Coronary artery (tissue), 2 donors: ENCODE measurements at regions not wholly inside any gene's neighbourhood (a gene's known extent, or its start where the extent isn't known, plus 50 kb on each side); places are given as distances from the start of the nearest gene placed in this dataset.

Source experiments
- DNase-seq: peaks from one replicate; pipeline ENCODE4 v3.0.0-alpha.2; 2017; ENCODE audit warnings: low spot score
- H3K27ac ChIP-seq, 2 donors: fragments of 200-600 bp; sonication (generic); one replicate each; pipeline ENCODE4 v1.5.1; 2016 to 2019
- H3K4me3 ChIP-seq: fragments of 200-600 bp; sonication (generic); 2 replicates; pipeline ENCODE4 v1.5.1; 2016; ENCODE audit warnings: mild to moderate bottlenecking, moderate library complexity
- TF ChIP-seq, protein P1 (sequence below): fragments of 200-600 bp; sonication (generic); IDR thresholded peaks from one replicate; pipeline ENCODE4 v1.5.1; 2019; ENCODE audit warnings: antibody characterized with exemption

- TF ChIP-seq, protein P1, sequence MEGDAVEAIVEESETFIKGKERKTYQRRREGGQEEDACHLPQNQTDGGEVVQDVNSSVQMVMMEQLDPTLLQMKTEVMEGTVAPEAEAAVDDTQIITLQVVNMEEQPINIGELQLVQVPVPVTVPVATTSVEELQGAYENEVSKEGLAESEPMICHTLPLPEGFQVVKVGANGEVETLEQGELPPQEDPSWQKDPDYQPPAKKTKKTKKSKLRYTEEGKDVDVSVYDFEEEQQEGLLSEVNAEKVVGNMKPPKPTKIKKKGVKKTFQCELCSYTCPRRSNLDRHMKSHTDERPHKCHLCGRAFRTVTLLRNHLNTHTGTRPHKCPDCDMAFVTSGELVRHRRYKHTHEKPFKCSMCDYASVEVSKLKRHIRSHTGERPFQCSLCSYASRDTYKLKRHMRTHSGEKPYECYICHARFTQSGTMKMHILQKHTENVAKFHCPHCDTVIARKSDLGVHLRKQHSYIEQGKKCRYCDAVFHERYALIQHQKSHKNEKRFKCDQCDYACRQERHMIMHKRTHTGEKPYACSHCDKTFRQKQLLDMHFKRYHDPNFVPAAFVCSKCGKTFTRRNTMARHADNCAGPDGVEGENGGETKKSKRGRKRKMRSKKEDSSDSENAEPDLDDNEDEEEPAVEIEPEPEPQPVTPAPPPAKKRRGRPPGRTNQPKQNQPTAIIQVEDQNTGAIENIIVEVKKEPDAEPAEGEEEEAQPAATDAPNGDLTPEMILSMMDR = no peak
- DNase-seq = no peak
Measured at GRCh38 chr1:87993051-87993450, 664.4 kb downstream of the LMO4 start.

GRCh38 chr1:87999852-88000251 lies 671.2 kb downstream of the LMO4 start:
- DNase-seq = no peak
- no peak overlapping the region for H3K4me3 ChIP-seq
- no peak overlapping the region for H3K27ac ChIP-seq
- TF ChIP-seq, protein P1 = no peak

More at GRCh38 chr1:87993051-87993450, 664.4 kb downstream of the LMO4 start:
- Histone ChIP-seq H3K4me3 (no peak overlapping the region), H3K27ac (no peak overlapping the region)

DNA sequence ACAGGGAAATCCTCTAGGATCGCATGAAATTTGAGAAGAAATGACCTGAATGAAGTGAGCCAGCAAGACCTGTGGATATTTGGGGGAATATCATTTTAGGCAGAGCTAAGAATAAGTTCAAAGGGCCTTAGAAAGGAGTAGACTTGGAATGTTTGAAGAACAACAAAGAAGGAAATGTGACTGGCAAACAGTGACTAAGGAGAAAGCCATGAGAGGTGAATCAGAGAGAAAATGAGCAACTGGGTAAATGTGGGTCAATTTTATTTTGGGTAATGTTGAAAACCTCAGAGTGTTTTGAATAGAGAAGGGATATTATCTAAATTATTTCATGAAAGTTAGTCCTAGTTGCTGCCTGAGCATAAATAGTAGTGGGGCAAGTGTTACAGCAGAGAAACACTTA lies 672.8 kb downstream of the LMO4 start:
- TF ChIP-seq, protein P1 = no peak
- Histone ChIP-seq H3K4me3 (no peak overlapping the region), H3K27ac (no peak overlapping the region)
- no peak for DNase-seq

DNA sequence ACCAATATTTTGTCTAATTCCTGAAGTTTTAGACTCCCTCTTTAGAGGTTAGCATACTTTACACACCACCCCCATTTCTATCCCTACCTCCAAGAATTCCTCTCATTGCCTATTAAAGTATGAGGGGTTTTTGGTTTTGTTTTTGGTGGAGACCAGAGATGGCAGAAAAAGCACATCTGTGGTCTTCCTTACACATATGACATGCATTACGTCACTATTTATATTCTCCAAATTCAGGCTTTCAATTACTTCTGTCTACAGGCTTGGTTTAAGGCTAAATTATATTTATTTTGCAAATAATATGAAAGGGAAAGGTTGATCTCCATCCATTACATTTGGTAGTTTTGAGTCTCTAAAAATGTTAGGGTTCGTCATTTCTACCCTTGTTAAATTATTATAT lies 674.6 kb downstream of the LMO4 start:
- H3K27ac ChIP-seq = no peak overlapping the region
- TF ChIP-seq, protein P1 = no peak
- H3K4me3 ChIP-seq = no peak overlapping the region
- no peak for DNase-seq

DNA sequence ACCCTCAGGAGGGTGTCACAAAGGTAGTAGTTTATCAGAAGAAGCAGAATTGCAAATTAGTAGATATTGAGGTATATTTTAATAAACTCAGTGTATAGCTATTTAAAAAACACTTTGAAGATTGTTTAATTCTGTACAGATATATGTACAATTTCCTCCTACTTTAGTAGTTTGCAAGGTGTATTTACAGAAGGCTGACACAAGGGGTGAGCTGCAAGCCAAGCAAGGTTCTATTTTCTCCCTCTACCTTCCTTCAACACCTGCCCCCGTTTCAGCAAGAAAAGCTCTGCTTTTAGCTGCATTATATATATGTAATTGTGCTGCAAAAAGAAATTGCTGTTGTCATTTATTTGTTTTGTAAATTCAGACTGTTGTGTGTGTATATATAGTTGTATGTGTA lies 674.2 kb upstream of the PKN2 start:
- no peak overlapping the region for H3K27ac ChIP-seq
- TF ChIP-seq, protein P1 = no peak
- DNase-seq = no peak
- H3K4me3 ChIP-seq = no peak overlapping the region

GRCh38 chr1:88013485-88013884 lies 670.6 kb upstream of the PKN2 start:
- Histone ChIP-seq H3K4me3 (no peak overlapping the region), H3K27ac (no peak overlapping the region)
- no peak for DNase-seq
- TF ChIP-seq, protein P1 = no peak

GRCh38 chr1:88014131-88014530 lies 669.9 kb upstream of the PKN2 start:
- DNase-seq = no peak
- TF ChIP-seq, protein P1 = no peak
- Histone ChIP-seq H3K4me3 (no peak overlapping the region), H3K27ac (no peak overlapping the region)
